ENCODE measurements at regions not wholly inside any gene's neighbourhood (a gene's known extent, or its start where the extent isn't known, plus 50 kb on each side); places are given as distances from the start of the nearest gene placed in this dataset.

DNA sequence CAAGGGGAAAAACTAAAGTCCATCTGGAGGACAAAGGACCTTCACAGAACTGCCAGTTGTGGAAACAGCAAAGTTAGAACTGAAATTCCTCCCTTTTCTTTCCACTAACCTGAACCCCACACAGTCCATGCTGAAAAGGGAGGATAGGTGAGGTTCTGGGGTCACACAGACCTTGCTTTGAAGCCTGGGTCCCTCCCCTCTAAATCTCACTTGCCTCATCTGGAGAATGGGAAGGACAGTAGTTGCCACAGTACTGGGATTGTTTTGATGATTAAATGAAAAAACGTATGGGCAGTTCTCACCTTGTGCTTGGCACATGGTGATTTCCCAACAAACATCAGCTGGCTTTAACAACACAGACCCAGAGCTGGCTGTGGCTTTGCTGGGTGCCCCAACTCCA, 166.4 kb upstream of the LRIG1 start:
- no peaks in the 10 kb centered on the region for H3K27me3 ChIP-seq
- H3K4me3 ChIP-seq, result no peak overlapping the region
- no peak overlapping the region for H3K9ac ChIP-seq (ENCODE audit: low read depth in 2 of 2, low read length in 2 of 2)
- no peak for DNase-seq
- intact Hi-C loops (cut with DNase I), result no loop called here
- H3K4me1 ChIP-seq, result no peaks in the 10 kb centered on the region
- H3K27ac ChIP-seq, result no peak overlapping the region
- H3K9me3 ChIP-seq, result no peaks in the 10 kb centered on the region
- TF ChIP-seq, protein P1, sequence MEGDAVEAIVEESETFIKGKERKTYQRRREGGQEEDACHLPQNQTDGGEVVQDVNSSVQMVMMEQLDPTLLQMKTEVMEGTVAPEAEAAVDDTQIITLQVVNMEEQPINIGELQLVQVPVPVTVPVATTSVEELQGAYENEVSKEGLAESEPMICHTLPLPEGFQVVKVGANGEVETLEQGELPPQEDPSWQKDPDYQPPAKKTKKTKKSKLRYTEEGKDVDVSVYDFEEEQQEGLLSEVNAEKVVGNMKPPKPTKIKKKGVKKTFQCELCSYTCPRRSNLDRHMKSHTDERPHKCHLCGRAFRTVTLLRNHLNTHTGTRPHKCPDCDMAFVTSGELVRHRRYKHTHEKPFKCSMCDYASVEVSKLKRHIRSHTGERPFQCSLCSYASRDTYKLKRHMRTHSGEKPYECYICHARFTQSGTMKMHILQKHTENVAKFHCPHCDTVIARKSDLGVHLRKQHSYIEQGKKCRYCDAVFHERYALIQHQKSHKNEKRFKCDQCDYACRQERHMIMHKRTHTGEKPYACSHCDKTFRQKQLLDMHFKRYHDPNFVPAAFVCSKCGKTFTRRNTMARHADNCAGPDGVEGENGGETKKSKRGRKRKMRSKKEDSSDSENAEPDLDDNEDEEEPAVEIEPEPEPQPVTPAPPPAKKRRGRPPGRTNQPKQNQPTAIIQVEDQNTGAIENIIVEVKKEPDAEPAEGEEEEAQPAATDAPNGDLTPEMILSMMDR (IDR thresholded peaks at IDR 0.05), result no peak
- H3K36me3 ChIP-seq, result no peaks in the 10 kb centered on the region

DNA sequence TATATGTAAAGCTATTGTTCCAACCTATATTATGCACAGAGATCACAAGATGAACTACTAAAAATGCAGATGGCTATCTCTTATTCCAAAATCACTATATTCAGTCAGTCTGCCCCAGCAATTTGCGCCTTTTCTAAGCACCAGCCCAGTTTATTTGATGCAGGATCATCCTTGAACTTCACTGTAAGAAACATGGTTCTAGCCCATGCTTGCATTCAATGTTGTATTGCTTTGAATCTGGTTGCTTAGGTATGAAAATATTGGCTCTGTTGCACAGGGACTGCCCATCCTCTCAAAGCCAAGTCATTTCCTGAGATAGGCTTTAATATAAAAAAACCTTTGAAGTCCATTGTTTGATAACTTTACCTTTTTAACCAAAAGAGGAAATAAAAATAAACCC, 170.5 kb upstream of the LRIG1 start:
- Histone ChIP-seq H3K4me1 (no peaks in the 10 kb centered on the region), H3K36me3 (no peaks in the 10 kb centered on the region), H3K9me3 (no peaks in the 10 kb centered on the region), H3K9ac (ENCODE audit: low read depth in 2 of 2, low read length in 2 of 2) (no peak overlapping the region), H3K27me3 (no peaks in the 10 kb centered on the region), H3K4me3 (no peak overlapping the region), H3K27ac (no peak overlapping the region)
- TF ChIP-seq, protein P1 (IDR thresholded peaks at IDR 0.05), result no peak
- intact Hi-C loops (cut with DNase I), result no loop called here
- DNase-seq, result no peak

DNA sequence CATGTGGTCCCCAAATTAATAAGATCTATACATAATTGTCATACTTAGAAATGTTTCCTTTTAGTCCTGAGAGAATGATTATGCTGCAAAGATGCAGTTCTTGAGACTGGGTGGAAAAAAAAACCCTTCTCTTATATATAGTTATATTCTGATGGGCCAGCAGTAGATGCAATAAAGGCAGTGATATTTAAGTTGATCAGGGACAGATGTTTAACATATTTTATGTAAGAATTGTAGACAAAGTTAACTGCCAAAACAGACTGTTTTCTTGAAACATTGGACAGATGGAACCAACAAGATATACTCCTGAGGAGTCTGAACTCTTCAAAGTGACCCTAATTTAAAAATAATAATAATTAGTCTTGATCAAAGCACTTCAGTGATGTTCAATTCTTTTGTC, 172.0 kb upstream of the LRIG1 start:
- no peaks in the 10 kb centered on the region for H3K4me1 ChIP-seq
- H3K4me3 ChIP-seq, result no peak overlapping the region
- no peak overlapping the region for H3K9ac ChIP-seq (ENCODE audit: low read depth in 2 of 2, low read length in 2 of 2)
- H3K9me3 ChIP-seq, result no peaks in the 10 kb centered on the region
- no peak overlapping the region for H3K27ac ChIP-seq
- TF ChIP-seq, protein P1 (IDR thresholded peaks at IDR 0.05), result no peak
- no peaks in the 10 kb centered on the region for H3K27me3 ChIP-seq
- intact Hi-C loops (cut with DNase I), result no loop called here
- H3K36me3 ChIP-seq, result no peaks in the 10 kb centered on the region
- DNase-seq, result no peak

DNA sequence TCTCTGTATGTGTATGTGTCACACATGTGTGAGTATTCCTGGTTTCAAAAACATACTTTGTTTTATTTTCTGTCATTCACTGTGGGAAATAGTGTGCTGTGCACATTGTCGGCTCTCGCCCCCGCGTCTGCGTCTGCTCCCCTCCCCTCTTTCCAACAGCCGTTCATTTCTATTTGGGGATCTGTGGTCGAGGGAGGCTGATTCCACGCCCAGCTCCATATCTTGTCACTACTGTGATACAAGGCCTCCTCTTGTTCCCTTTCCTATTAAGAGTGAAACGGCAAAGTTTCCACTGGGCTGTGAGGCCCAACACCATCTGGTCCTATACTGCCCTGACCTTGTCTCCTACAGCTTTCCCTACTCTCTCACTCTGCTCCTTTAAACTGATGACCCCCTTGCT, 172.5 kb upstream of the LRIG1 start:
- H3K36me3 ChIP-seq, result no peaks in the 10 kb centered on the region
- TF ChIP-seq, protein P1 (IDR thresholded peaks at IDR 0.05), result no peak
- H3K4me3 ChIP-seq, result no peak overlapping the region
- no peaks in the 10 kb centered on the region for H3K9me3 ChIP-seq
- no peak for DNase-seq
- no peak overlapping the region for H3K9ac ChIP-seq (ENCODE audit: low read depth in 2 of 2, low read length in 2 of 2)
- intact Hi-C loops (cut with DNase I), result no loop called here
- H3K27ac ChIP-seq, result no peak overlapping the region
- no peaks in the 10 kb centered on the region for H3K27me3 ChIP-seq
- no peaks in the 10 kb centered on the region for H3K4me1 ChIP-seq

DNA sequence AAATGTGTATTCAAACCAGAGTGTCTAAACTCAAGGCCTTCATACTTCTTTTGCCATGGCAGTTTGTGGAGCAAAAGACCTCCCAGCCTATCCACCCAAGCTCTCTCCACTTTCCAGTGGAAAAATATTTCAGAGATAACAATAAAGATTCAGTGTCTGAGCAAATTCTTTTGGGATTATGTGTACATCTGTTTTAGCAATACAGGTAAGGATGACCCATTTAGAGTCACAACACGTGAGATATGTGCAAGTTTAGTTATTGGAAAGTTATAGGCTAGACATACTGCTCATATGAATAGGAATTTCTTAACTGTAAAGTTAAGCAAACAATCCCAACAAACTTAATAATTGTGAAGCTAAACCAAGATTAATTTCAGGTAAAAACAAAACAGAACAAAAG, 174.5 kb upstream of the LRIG1 start:
- Histone ChIP-seq H3K27ac (no peak overlapping the region), H3K4me3 (no peak overlapping the region), H3K36me3 (no peaks in the 10 kb centered on the region), H3K27me3 (no peaks in the 10 kb centered on the region), H3K9me3 (no peaks in the 10 kb centered on the region), H3K9ac (ENCODE audit: low read depth in 2 of 2, low read length in 2 of 2) (no peak overlapping the region), H3K4me1 (no peaks in the 10 kb centered on the region)
- TF ChIP-seq, protein P1 (IDR thresholded peaks at IDR 0.05), result no peak
- DNase-seq, result no peak
- intact Hi-C loops (cut with DNase I), result no loop called here
